ENCODE measurements at regions not wholly inside any gene's neighbourhood (a gene's known extent, or its start where the extent isn't known, plus 50 kb on each side); places are given as distances from the start of the nearest gene placed in this dataset.
"Not testable (repeated sequence)": the region's sequence is repeated elsewhere in the genome, so short reads cannot be mapped to it uniquely, and the experiment has no call there.

DNA sequence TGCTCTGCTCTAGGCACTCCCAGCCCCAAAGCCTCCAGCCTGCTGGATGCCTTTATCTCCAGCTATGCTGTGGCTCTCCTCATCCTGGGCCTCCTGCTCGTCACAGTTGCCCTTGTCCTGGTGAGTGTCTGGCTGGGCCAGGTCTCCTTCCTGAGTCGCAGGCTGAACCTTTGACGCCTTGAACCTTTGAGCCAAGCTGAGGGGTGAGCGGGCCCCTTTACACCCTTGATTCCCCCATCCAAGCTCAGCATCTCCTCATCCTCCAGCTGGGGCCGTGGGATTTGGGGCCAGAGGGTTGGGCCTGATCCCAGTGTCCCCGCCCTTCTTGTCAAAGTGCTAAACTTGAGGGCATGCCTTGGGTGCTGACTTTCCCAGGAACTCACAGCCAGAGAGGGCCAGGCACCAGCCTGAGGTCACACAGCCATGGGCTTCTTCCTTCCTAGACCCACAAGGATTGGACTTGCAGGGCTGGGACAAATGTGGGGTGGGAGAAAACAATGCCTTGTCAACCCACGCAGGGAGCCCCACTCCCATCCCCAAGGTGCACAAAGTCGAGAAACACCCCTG, 137.0 kb downstream of the TBC1D2B start:
- Histone ChIP-seq H3K18ac (ENCODE audit: low read depth in 1 of 2, low read length in 2 of 2) (no peak overlapping the region), H3K27ac (ENCODE audit: low read length, poor library complexity, severe bottlenecking) (no peak overlapping the region), H3K23ac (ENCODE audit: low read length in 2 of 2) (no peak overlapping the region), H3K4me2 (ENCODE audit: low read length, poor library complexity, severe bottlenecking) (no peak overlapping the region), H2BK15ac (ENCODE audit: low read depth, poor library complexity, severe bottlenecking) (no peak overlapping the region), H2BK5ac (ENCODE audit: low read depth, low read length, poor library complexity, severe bottlenecking) (no peak overlapping the region), H3K4me1 (ENCODE audit: control insufficient read depth, insufficient read depth, low read depth, low read length) (peaks cover 12% of the 10 kb centered on the region), H3K27me3 (ENCODE audit: control insufficient read depth in 1 of 2, insufficient read depth in 1 of 2, low read length in 2 of 2) (peaks cover 2 to 6% of the 10 kb centered on the region in 2 experiments), H3K4me3 (ENCODE audit: insufficient read depth in 1 of 2, low read depth in 1 of 2, low read length in 2 of 2) (no peak overlapping the region), H2AK5ac (ENCODE audit: low read length, severe bottlenecking) (no peak overlapping the region), H2BK12ac (ENCODE audit: low read length in 2 of 2) (no peak overlapping the region), H3K36me3 (ENCODE audit: control insufficient read depth in 1 of 2, insufficient read depth in 2 of 2, low read depth in 1 of 2, low read length in 2 of 2) (no peaks in the 10 kb centered on the region), H3K4ac (ENCODE audit: low read depth in 1 of 2, low read length in 2 of 2) (no peak overlapping the region), H2AFZ (ENCODE audit: low read depth, low read length) (no peak overlapping the region), H3K79me1 (replicated peaks; ENCODE audit: low read length, poor library complexity, severe bottlenecking) (no peaks in the 10 kb centered on the region), H3K9ac (ENCODE audit: low read length) (no peak overlapping the region), H4K91ac (ENCODE audit: low read length) (no peak overlapping the region), H2BK120ac (ENCODE audit: low read depth, low read length) (no peak overlapping the region), H3K14ac (ENCODE audit: low read length in 2 of 2) (no peak overlapping the region), H3K9me3 (ENCODE audit: control insufficient read depth, low read length) (no peaks in the 10 kb centered on the region), H4K8ac (ENCODE audit: low read length) (no peak overlapping the region)
- WGBS: 88% methylated on average over 7 of the region's 8 CpGs
- DNase-seq: no peak

DNA sequence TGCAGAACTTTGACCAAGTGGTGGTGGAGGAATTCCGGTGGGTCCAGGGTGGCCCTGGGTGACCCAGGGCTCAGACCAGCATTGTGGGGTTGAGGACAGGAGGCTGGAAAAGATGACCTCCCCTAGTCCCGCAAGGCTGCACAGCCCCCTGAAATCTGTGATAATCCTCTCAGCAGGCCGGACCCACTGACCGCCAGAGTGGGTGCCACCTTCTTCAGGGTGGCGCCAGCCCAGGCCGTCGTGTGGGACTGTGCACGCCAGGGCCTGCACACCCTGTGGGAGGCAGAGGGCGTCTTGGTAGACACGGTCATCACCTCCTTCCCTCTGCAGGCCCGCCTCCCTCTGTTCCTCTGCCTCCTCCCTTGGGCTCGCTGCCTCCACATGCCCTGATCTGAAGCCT, 137.7 kb downstream of the TBC1D2B start:
- WGBS: 96% methylated on average over 12 of the region's 12 CpGs
- peaks cover 12% of the 10 kb centered on the region for H3K4me1 ChIP-seq (ENCODE audit: control insufficient read depth, insufficient read depth, low read depth, low read length)
- H2BK12ac ChIP-seq (ENCODE audit: low read length in 2 of 2): no peak overlapping the region
- no peak overlapping the region for H3K4me3 ChIP-seq (ENCODE audit: insufficient read depth in 1 of 2, low read depth in 1 of 2, low read length in 2 of 2)
- H3K27ac ChIP-seq (ENCODE audit: low read length, poor library complexity, severe bottlenecking): no peak overlapping the region
- no peak overlapping the region for H4K91ac ChIP-seq (ENCODE audit: low read length)
- peaks cover 2 to 8% of the 10 kb centered on the region in 2 experiments for H3K27me3 ChIP-seq (ENCODE audit: control insufficient read depth in 1 of 2, insufficient read depth in 1 of 2, low read length in 2 of 2)
- H4K8ac ChIP-seq (ENCODE audit: low read length): no peak overlapping the region
- no peak overlapping the region for H3K9ac ChIP-seq (ENCODE audit: low read length)
- DNase-seq: no peak
- H3K4ac ChIP-seq (ENCODE audit: low read depth in 1 of 2, low read length in 2 of 2): no peak overlapping the region
- H2BK15ac ChIP-seq (ENCODE audit: low read depth, poor library complexity, severe bottlenecking): no peak overlapping the region
- H3K36me3 ChIP-seq (ENCODE audit: control insufficient read depth in 1 of 2, insufficient read depth in 2 of 2, low read depth in 1 of 2, low read length in 2 of 2): no peaks in the 10 kb centered on the region
- no peak overlapping the region for H2BK120ac ChIP-seq (ENCODE audit: low read depth, low read length)
- no peak overlapping the region for H3K4me2 ChIP-seq (ENCODE audit: low read length, poor library complexity, severe bottlenecking)
- H3K23ac ChIP-seq (ENCODE audit: low read length in 2 of 2): no peak overlapping the region
- no peaks in the 10 kb centered on the region for H3K9me3 ChIP-seq (ENCODE audit: control insufficient read depth, low read length)
- no peak overlapping the region for H3K18ac ChIP-seq (ENCODE audit: low read depth in 1 of 2, low read length in 2 of 2)
- H2AFZ ChIP-seq (ENCODE audit: low read depth, low read length): no peak overlapping the region
- H3K14ac ChIP-seq (ENCODE audit: low read length in 2 of 2): no peak overlapping the region
- H2AK5ac ChIP-seq (ENCODE audit: low read length, severe bottlenecking): no peak overlapping the region
- H2BK5ac ChIP-seq (ENCODE audit: low read depth, low read length, poor library complexity, severe bottlenecking): no peak overlapping the region
- no peaks in the 10 kb centered on the region for H3K79me1 ChIP-seq (replicated peaks; ENCODE audit: low read length, poor library complexity, severe bottlenecking)

- DNase-seq: peak; percentile 37
- 31% methylated on average over 4 of the region's 4 CpGs for WGBS
- not testable (repeated sequence) for H3K36me3 ChIP-seq (ENCODE audit: control insufficient read depth in 1 of 2, insufficient read depth in 2 of 2, low read depth in 1 of 2, low read length in 2 of 2); H2BK5ac ChIP-seq (ENCODE audit: low read depth, low read length, poor library complexity, severe bottlenecking); H4K91ac ChIP-seq (ENCODE audit: low read length); H3K14ac ChIP-seq (ENCODE audit: low read length in 2 of 2); H4K8ac ChIP-seq (ENCODE audit: low read length); H3K27me3 ChIP-seq (ENCODE audit: control insufficient read depth in 1 of 2, insufficient read depth in 1 of 2, low read length in 2 of 2); H3K4me2 ChIP-seq (ENCODE audit: low read length, poor library complexity, severe bottlenecking); H2BK120ac ChIP-seq (ENCODE audit: low read depth, low read length); H3K18ac ChIP-seq (ENCODE audit: low read depth in 1 of 2, low read length in 2 of 2); H3K9me3 ChIP-seq (ENCODE audit: control insufficient read depth, low read length); H3K79me1 ChIP-seq (replicated peaks; ENCODE audit: low read length, poor library complexity, severe bottlenecking); H3K4me3 ChIP-seq (ENCODE audit: insufficient read depth in 1 of 2, low read depth in 1 of 2, low read length in 2 of 2); H2BK12ac ChIP-seq (ENCODE audit: low read length in 2 of 2); H3K23ac ChIP-seq (ENCODE audit: low read length in 2 of 2); H3K4me1 ChIP-seq (ENCODE audit: control insufficient read depth, insufficient read depth, low read depth, low read length); H2BK15ac ChIP-seq (ENCODE audit: low read depth, poor library complexity, severe bottlenecking); H3K9ac ChIP-seq (ENCODE audit: low read length); H2AK5ac ChIP-seq (ENCODE audit: low read length, severe bottlenecking); H3K27ac ChIP-seq (ENCODE audit: low read length, poor library complexity, severe bottlenecking); H3K4ac ChIP-seq (ENCODE audit: low read depth in 1 of 2, low read length in 2 of 2)
- H2AFZ ChIP-seq (ENCODE audit: low read depth, low read length): peak overlapping the region; percentile 64
These were observed 138.5 kb downstream of the TBC1D2B start for GRCh38 chr15:77939026-77939425.

DNA sequence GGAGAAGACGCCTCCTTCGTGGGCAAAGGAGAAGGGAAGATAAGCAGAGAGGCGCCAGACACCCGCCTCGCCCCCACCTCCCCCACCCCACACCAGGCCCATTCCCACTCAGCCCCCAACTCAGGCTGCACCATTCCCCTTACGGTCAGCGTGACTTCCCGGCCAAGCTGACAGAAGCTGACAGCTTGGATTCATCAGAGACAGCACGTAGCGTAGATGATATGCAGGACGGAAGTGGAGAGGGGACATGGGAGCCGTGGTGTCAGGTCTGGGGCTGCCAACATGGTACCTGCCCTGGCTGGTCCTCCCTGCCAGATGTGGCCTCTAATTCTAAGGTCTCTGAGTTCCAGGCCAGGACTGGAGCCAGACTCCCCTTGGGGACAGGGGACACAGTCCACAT, 139.0 kb downstream of the TBC1D2B start:
- not testable (repeated sequence) for H2BK5ac ChIP-seq (ENCODE audit: low read depth, low read length, poor library complexity, severe bottlenecking); H4K8ac ChIP-seq (ENCODE audit: low read length); H3K4me2 ChIP-seq (ENCODE audit: low read length, poor library complexity, severe bottlenecking); DNase-seq; H3K27ac ChIP-seq (ENCODE audit: low read length, poor library complexity, severe bottlenecking); H2BK15ac ChIP-seq (ENCODE audit: low read depth, poor library complexity, severe bottlenecking); H3K4me1 ChIP-seq (ENCODE audit: control insufficient read depth, insufficient read depth, low read depth, low read length); H3K18ac ChIP-seq (ENCODE audit: low read depth in 1 of 2, low read length in 2 of 2); H3K23ac ChIP-seq (ENCODE audit: low read length in 2 of 2); H3K9ac ChIP-seq (ENCODE audit: low read length); H3K4me3 ChIP-seq (ENCODE audit: insufficient read depth in 1 of 2, low read depth in 1 of 2, low read length in 2 of 2); H2BK12ac ChIP-seq (ENCODE audit: low read length in 2 of 2); H3K4ac ChIP-seq (ENCODE audit: low read depth in 1 of 2, low read length in 2 of 2); H2AK5ac ChIP-seq (ENCODE audit: low read length, severe bottlenecking); H3K9me3 ChIP-seq (ENCODE audit: control insufficient read depth, low read length); H3K79me1 ChIP-seq (replicated peaks; ENCODE audit: low read length, poor library complexity, severe bottlenecking); H2AFZ ChIP-seq (ENCODE audit: low read depth, low read length); H3K27me3 ChIP-seq (ENCODE audit: control insufficient read depth in 1 of 2, insufficient read depth in 1 of 2, low read length in 2 of 2); H2BK120ac ChIP-seq (ENCODE audit: low read depth, low read length); H3K14ac ChIP-seq (ENCODE audit: low read length in 2 of 2); H4K91ac ChIP-seq (ENCODE audit: low read length); H3K36me3 ChIP-seq (ENCODE audit: control insufficient read depth in 1 of 2, insufficient read depth in 2 of 2, low read depth in 1 of 2, low read length in 2 of 2)
- WGBS: 86% methylated on average over 6 of the region's 12 CpGs
